Hematopoietic multipotent progenitor cell (in vitro differentiated cells): ENCODE measurements at regions not wholly inside any gene's neighbourhood (a gene's known extent, or its start where the extent isn't known, plus 50 kb on each side); places are given as distances from the start of the nearest gene placed in this dataset.
"Not testable (repeated sequence)": the region's sequence is repeated elsewhere in the genome, so short reads cannot be mapped to it uniquely, and the experiment has no call there.

Experiments
- DNase-seq, 3 donors: peaks; one replicate each; pipeline ENCODE4 v3.0.0-alpha.2; 2011 to 2015; ENCODE audit warnings: low read depth in 2 of 3, low spot score in 2 of 3

DNA sequence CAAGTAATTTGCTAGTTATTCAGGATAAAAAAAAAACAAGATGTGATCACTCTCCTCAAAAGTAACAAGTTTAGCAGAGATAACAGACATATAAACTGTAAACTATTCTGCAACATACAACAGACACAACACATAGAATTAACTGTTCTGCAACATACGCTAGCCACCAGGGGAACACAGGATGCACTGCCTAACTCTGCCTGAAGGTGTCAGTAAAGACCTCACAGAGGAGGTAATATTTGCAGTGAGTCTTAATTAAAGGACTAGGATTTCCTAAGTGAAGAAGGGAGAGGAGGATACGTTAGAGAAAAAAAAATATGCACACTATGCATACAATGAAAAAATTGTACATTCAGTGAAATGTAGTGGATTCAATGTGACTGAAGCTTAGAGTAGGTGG, 129.6 kb downstream of the NBPF8 start:
- not testable (repeated sequence) for DNase-seq

DNA sequence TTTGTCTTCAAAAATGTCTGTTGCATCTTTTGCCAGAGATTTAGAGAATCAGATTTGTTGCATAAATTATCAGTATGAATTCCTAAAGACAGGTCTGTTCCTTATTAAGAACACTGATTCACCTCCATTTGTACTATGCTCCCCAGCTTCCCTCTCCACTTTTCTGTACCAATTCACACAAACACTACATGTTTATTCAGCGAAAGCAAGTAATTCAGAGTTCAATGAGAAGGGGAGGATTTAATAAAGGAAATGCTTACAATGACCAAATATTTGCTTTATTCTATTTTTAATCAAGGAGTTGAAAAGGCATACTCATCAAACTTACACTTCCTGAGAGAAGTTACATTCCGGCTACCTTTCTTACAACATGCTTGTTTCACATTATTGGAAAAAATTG, 135.5 kb downstream of the NBPF8 start:
- DNase-seq: not testable (repeated sequence)

DNA sequence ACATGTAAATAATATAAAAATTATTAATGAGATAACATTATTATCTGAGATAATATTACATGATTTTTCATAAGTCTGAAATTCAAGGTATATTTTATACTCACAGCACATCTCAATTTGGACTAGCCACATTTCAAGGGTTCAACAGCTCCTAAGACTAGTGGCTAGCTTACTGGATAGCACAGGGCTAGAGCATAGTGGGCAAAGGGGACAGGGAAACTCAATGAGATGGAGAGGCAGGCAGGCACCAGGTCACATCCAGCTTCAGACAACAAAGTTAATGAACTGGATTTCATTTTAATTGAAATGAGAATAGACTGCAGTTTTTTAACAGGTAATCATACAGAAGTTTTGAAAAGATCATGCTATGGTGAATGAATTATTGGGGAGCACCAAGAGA, 137.4 kb downstream of the NBPF8 start:
- DNase-seq: not testable (repeated sequence)

DNA sequence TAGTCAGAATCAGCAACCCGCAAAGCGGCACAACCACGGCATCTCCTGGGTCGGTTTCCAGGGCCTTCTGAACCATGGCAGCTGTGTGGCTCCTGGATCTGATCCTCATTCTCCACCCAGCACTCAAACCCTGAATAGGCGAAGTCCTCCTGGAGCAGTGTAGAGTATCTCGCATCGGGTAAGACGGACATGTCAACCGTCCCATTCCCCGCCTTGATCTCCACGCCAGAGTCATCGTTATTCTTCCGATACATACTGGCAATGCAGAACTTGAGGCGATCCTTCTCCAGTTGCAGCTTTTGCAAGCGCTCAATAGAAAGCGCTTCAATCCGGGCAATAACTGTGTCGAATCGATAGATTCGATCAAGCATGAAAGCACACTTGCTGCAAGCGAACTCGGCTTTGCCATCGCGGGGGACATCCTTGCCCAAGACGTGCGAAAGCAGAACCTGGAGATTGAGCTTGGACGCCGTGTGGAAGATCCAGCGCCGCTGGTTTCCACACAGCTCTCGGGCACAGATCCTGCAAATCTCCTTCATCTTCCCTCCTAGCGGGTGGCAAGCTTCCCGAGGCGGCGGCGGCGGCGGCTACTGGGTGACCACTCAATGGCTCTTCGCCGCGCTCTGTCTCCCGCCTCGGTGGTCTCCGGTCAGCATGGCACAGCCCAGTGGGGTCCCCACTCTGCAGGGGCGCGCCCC, 142.9 kb downstream of the NBPF8 start:
- DNase-seq: not testable (repeated sequence)

DNA sequence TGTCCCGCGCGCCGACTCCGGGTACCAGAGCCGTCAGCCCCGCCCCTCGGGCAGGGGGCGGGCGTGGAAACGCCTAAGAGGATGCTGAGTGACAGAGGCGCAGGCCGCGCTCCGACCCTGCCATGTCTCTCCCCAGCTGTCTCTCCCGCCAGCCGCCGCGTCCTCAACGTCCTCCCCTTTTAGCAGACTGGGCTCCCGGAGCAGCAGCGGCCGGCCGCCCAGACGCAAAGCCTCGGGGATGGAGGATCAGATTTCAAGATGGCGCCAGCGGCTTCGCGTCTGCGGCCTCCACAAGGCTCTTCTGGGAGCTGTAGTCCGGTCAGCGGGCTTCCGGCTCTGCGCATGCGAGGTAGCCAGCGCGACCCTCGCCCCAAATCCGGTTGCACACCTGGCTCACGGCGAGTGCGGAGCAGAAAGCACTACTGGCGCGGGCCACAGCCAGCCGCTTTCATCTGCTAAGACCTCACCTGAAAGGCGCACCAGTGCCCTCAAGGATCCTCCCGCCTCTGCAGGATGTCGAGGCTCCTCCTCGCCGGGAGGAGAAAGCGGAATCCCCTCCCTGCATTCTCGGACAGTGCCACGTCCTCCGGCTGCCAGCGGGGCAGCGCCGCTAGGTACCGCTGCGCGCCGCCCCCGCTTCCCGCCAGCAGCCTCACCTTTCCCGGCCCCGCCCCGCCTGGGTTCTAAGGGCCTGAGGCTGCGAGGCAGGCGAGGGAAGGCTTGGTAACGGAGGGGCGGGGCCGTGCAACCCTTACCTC, 143.6 kb downstream of the NBPF8 start:
- peak in 2 of 3 donors; percentile 43 to 52 for DNase-seq

DNA sequence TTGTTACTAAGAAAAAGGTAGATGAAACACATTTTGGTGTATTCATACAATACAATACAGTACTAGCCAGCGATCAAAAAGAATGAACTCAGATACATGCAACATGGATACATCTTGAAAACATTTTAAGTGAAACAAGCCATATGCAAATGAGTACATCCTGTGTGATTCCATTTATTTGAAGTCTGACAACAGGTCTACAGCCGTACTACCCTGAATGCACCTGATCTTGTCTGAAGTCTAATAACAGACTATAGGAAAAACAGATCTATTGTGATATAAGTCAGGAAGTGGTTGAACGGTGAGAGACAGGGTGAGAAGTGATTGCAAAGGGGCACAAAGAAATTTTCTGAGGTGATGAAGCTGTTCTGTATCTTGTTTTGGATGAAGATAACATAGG, 146.9 kb downstream of the NBPF8 start:
- DNase-seq: not testable (repeated sequence)

DNA sequence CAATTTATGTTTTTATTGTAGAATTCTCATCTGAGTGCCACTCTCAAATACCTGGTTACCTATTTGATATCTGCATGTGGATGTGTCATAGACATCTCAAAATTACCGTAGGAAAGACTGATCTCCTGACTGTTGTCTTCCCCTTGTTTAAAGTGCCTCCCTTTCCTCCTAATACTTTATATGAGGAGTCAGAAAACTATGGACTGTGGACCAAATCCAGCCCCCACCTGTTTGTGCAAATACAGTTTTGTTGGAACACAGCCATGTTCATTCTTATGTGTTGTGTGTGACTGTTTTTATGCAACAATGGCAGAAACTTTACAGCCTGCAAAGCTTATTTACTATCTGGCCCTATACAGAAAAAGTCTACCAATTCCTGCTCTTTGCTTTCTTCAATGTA, 150.6 kb downstream of the NBPF8 start:
- not testable (repeated sequence) for DNase-seq

DNA sequence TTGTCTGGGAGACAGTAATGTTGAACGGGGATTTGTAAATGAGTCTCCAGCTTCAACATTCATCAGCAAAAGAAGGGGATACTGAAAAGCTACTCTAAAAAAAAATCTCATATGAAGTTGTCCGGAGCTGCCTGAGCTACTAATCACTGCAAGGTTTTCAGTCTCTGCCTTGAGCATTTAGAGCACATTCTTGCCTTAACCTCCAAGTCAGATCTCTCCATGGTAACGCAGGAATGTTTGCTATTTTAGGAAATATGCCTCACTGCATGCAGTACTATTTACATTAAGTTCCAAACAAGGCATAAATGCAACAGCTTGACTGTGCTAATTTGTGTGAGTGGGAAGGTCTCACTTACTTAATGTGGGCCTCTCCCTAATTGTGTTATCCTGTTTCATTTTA, 152.8 kb downstream of the NBPF8 start:
- not testable (repeated sequence) for DNase-seq

DNA sequence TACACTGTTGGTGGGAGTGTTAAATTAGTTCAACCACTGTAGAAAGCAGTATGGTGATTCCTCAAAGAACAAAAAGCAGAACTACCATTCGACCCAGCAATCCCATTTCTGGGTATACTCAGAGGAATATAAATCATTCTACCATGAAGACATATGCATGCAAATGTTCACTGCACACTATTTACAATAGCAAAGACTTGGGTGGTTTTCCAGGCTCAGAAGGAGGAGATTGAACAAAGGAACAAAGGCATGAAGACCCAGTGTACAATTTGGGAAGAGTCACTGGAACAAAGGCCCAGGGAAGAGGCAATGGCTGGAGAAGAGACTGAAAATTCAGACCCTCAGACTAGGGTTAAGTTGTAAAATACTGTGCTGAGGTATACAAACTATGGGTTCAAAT, 148.5 kb upstream of the NBPF26 start:
- not testable (repeated sequence) for DNase-seq

DNA sequence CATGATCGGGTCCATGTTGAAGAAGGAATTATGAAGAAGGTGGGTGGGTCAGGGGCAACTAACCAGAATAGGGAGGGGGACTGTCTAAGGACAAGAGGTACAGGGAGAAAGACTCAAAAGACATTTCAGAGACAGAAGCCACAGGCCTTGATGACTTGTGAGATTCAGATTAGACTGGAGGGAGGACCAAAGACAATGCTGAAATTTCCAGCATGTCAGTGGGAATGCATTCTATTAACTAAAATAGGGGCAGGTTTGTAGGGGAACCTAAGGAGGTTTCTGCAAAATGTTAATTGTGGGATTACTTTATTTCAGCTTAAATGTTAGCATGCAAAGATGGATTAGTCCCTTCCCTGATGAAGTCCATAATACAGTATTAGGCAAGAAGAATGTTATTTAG, 141.6 kb upstream of the NBPF26 start:
- not testable (repeated sequence) for DNase-seq

DNA sequence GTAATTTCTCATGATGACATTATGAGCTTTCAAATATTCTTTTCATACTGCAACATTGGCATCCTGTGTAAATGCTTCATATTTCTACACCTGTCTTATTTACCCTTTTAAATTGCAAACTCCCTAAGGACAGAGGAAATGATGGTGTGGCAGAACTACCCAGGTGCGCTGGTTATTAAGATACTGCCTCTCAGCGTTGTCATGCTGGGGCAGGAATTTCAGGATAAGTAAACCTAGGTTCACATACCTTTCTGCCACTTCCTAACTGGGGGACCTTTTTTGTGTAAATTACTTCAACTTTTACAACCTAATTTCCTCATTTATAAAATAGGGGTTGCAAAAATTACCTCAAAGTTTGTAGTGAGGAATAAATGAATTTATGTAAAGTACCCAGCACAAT, 137.7 kb upstream of the NBPF26 start:
- not testable (repeated sequence) for DNase-seq

DNA sequence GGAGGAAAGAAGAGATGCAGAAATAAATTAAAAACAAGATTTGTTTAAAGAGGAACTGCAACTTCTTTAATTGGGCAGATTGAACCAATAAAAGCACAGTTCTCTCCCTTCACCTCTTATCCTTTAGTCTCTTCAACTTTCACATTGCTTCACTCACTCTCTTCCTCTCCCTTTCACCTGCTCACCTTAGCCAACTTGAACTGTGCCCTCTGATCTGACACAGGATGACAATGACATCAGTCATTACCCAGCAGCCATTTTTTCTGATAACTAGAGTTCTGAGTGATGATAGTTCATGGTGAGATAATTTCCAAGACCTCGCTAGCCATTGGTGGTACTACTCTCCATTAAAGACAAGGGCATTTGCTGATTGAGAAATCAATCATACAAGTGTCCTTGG, 134.9 kb upstream of the NBPF26 start:
- not testable (repeated sequence) for DNase-seq

DNA sequence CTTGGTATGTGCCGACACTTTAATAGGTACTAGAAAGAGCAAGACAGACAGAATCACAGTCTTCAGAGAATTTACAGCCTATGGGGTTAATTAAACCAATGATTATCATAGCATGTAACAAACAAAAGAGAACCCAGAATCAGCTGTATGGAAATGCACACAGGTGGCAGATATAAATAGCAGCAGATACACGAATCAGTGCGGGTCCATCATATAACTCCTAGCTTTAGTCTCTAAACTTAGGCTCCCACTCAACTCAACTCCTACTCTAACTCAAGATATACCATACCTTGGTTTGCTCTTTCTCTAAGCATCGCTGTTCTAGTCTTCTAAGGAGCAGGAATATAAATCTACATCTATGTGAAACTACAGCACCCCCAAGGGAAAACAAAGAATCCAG, 132.0 kb upstream of the NBPF26 start:
- not testable (repeated sequence) for DNase-seq

DNA sequence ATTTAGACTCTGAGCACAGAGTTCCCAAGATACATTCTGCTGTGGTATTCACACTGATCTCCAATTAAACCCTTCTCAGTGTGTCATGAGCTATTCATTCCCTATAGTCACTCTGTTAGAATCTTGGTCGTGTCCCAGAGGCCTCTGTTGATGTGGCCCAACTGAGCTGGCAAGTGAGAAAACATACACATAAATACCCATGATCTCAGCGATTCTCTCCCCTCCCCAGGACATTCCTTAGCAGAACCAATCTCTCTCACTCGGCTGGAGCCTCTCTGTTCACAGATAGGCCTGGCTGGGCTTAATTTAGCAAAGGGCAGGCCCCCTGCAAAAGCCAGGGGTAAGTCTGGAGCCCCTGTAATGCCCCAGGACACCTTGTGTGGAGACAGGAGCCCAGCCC, 130.8 kb upstream of the NBPF26 start:
- DNase-seq: not testable (repeated sequence)

DNA sequence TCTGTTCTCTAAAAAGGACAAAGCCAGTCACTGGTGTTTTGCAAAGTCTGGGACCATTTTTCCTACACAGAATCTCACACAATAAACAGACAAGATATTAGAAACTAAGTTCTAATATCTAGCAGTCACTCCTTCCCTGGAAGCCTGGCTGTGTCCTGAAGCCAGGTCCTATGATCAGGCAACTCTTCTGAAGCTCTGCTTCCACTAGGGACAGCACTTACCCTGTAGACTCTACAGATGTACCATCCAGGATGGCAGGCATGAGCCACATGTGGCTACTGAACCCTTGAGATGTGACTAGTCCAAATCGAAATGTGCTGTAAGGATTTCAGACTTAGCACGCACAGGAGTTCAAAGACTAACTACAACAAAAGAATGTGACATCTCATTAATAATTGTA, 130.1 kb upstream of the NBPF26 start:
- DNase-seq: not testable (repeated sequence)

DNA sequence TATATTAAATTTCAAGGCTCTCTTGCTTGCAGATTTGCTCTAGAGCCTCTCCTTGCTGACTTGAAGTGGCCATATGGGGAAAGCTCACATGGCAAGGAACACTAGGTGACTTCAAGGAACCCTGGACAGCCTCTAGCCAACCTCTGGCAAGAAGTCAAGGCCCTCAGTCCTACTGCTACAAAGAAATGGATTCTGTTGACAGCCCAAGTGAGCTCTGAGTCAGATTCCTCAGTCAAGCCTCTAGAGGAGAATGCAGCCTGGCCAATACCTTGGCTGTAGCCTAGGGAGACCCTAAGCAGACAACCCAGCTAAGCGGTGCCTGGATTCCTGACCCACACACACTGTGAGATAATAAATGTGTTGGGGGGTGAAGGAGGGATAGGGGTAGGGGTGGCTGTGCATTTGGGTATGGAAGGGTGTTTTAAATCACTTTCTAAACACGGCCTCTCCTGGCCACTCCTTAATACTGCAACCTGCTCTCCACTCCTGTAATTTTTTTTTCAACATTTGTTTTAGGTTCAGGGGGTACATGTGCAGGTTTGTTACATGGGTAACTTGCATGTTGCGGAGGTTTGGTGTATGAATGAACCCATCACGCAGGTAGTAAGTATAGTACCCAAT, 125.3 kb upstream of the NBPF26 start:
- not testable (repeated sequence) for DNase-seq

DNA sequence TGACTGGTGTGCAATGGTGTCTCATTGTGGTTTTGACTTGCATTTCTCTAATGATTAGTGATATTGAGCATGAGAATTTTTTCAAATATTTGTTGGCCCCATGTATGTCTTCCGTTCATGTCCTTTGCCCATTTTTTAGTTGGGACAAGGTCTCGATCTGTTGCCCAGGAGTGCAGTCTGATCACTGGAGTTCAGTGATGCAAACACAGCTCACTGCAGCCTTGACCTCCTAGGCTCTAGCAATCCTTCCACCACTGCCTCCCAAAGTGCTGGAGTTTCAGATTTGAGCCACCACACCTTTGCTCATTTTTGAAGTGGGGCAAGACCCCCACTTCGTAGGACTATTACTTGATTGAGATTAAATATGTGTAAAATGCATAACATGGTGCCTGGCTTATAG, 124.2 kb upstream of the NBPF26 start:
- DNase-seq: not testable (repeated sequence)

DNA sequence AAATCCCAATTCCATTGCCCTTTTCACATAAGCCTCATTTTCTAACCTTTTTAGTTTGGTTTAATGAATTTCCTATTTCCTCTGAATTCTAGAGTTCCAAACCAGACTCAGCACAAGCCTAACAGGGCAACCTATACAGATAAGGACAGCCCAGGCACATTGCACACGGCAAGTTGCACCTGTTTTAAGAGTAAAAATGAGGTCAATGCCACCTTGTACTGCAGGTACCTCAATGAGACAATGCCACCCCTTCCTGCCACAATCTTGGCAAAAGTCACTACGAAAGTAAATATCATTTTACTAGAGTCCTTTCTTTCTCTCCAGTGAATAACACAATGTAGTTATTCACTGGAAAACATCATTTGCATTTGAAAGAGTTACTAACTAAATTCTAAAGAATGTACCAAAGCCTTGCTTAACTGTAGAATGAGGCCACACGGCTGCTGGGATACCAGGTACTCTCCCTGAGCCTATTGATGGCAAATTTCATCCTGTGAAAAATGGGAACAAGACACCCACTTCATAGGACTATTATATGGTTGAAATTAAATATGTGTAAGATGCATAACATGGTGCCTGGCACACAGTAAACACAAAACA, 123.2 kb upstream of the NBPF26 start:
- DNase-seq: not testable (repeated sequence)

DNA sequence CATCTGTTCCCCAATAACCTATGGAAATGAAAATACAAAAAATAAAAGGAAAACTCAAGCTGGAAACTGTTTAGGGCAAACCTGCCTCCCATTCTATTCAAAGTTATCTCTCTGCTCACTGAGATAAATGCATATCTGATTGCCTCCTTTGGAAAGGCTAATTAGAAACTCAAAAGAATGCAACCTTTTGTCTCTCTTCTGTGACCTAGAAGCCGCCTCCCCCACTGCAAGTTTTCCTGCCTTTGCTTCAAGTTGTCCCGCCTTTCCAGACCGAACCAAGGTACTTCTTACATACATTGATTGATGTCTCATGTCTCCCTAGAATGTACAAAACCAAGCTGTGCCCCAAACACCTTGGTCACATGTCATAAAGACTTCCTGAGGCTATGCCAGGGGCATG, 115.9 kb upstream of the NBPF26 start:
- DNase-seq: not testable (repeated sequence)

DNA sequence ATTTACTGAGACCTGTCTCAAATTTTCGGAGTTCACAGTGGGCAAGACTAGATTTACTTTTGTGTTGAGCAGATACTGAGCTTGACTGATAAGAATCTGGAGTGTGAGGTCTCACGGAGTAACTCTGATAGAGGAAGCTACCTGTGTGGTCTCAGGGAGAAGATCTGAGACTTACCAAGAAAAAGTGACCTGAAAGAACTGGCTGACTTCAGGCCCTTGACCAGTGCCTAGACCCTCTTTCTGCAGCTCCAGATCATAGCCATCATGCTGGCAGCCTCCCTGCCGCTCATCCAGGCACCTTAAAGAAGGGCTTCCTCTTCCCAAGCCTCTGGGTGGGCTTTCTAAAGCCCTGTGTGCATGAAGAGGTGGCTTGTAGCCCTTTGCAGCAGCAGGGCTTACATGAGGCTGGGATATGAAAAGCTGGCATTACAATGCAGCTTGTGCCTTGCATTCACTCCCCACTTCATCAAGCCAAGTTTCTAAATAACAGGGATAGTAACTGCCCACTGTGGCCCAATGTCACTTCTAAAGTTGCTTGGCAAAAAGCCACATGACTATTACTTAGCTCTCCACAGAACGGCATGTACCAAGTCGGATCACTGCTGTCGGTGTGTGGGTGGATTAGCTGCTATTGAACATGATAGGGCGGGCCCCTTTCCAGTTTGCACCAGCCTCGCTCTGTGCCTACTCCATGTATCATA, 115.3 kb upstream of the NBPF26 start:
- not testable (repeated sequence) for DNase-seq
